Vagina (tissue), 2 donors: ENCODE measurements at regions not wholly inside any gene's neighbourhood (a gene's known extent, or its start where the extent isn't known, plus 50 kb on each side); places are given as distances from the start of the nearest gene placed in this dataset.

Source experiments
- CTCF ChIP-seq, 3 experiments: fragments of 450-650 bp in 2 of 3; fragments of 200-600 bp in 1 of 3; sonication (generic) in 1 of 3; IDR thresholded peaks; one replicate each; pipeline ENCODE4 v1.5.1; 2017 to 2019; ENCODE audit warnings: antibody characterized with exemption in 3 of 3, mild to moderate bottlenecking in 2 of 3, moderate library complexity in 2 of 3
- POLR2A ChIP-seq, 2 donors: fragments of 450-650 bp; IDR thresholded peaks; one replicate each; pipeline ENCODE4 v1.6.1; 2017; ENCODE audit warnings: antibody characterized with exemption in 2 of 2, mild to moderate bottlenecking in 2 of 2, moderate library complexity in 2 of 2
- POLR2AphosphoS5 ChIP-seq, 2 donors: sonication (generic); formaldehyde crosslinking; IDR thresholded peaks; one replicate each; pipeline ENCODE4 v1.9.0; 2017; ENCODE audit warnings: antibody characterized with exemption in 2 of 2, mild to moderate bottlenecking in 2 of 2, low read depth in 1 of 2; ENCODE audit not compliant: insufficient read depth in 1 of 2

DNA sequence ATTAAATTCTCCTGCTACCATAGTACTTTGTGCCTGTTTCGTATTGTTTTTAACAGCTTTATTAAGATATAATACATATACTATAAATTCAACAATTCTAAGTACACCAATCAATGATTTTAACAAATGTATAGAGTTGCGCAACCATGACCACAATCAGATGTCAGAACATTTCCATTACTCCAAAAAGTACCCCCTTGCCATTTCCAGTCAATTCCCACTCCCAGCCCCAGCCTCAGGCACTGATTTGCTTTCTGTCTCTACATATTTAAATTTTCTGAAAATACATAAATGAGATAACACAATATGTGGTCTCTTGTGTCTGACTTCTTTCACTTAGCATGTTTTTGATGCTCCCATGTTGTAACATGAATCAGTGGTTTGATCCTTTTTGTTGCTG lies 193.9 kb downstream of the FIGN start:
- TF ChIP-seq CTCF (IDR thresholded peaks at IDR 0.05) (no peak), POLR2A (IDR thresholded peaks at IDR 0.05) (no peak), POLR2AphosphoS5 (IDR thresholded peaks at IDR 0.05; ENCODE audit: insufficient read depth in 1 of 2, low read depth in 1 of 2) (no peak)
